ENCODE measurements at regions not wholly inside any gene's neighbourhood (a gene's known extent, or its start where the extent isn't known, plus 50 kb on each side); places are given as distances from the start of the nearest gene placed in this dataset.
A peak's percentile ranks its signal among the peaks of the same experiment; 100 is the strongest.
"Not testable (repeated sequence)": the region's sequence is repeated elsewhere in the genome, so short reads cannot be mapped to it uniquely, and the experiment has no call there.

DNA sequence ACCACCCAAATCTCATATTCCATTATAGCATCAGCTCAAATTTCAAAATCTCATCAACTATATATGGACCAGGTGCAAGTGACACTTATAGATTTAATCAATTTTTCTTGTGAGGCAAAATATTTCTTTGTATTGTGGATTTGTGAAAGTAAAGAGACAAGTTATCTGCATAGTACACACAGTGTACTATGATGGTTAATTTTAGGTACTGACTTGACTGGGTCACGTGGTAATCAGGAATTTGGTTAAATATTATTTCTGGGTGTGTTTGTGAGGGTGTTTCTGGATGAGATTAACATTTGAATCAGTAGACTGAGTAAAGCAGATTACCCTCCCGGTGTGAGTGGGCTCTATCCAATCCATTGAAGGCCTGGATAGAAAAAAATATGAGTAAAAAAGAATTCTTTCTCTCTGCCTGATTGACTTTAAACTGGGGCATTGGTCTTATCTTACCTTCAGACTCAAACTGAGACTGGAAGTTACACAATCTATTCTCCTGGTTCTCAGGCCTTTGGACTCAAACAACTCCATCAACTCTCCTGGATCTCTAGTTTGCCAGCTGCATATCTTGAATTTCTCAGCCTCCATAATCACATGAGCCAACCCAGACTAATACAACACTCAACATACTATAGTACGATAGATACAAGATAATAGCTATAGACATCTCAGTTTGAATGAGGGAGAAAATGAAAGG, 799.9 kb downstream of the NAP1L3 start:
- not testable (repeated sequence) for H3K27me3 ChIP-seq (ENCODE audit: insufficient read depth, low read length); H3K4me2 ChIP-seq (ENCODE audit: low read length); H3K23ac ChIP-seq (ENCODE audit: low read length); H2AK5ac ChIP-seq (ENCODE audit: low read length); H3K79me2 ChIP-seq (ENCODE audit: control insufficient read depth, insufficient read depth, low read length, poor library complexity); H2BK12ac ChIP-seq (ENCODE audit: low read length); H3K9me3 ChIP-seq (ENCODE audit: insufficient read depth, low read depth, low read length); H2BK5ac ChIP-seq (ENCODE audit: low read depth, low read length, poor library complexity); H3K36me3 ChIP-seq (ENCODE audit: control insufficient read depth in 1 of 2, insufficient read depth in 2 of 2, low read length in 2 of 2); H2BK120ac ChIP-seq (ENCODE audit: insufficient read depth, low read length, poor library complexity); H4K8ac ChIP-seq (ENCODE audit: low read depth, low read length); H3K4me1 ChIP-seq (ENCODE audit: control insufficient read depth in 1 of 2, insufficient read depth in 2 of 2, low read length in 2 of 2); H3K4ac ChIP-seq (ENCODE audit: low read depth, low read length); DNase-seq; H2AFZ ChIP-seq (ENCODE audit: insufficient read depth, low read length, poor library complexity); H3K4me3 ChIP-seq (ENCODE audit: low read depth, low read length); H4K12ac ChIP-seq (ENCODE audit: low read depth, low read length); H3K18ac ChIP-seq (ENCODE audit: low read length); H3K14ac ChIP-seq (ENCODE audit: low read length); H3K9ac ChIP-seq (ENCODE audit: low read length); H3K27ac ChIP-seq (ENCODE audit: low read depth, low read length); H3K79me1 ChIP-seq (ENCODE audit: low read length); H4K91ac ChIP-seq (ENCODE audit: low read depth, low read length)
- no CpG with 5 or more reads among the region's 3 CpGs for WGBS (ENCODE audit: extremely low coverage, insufficient coverage, insufficient read length)

DNA sequence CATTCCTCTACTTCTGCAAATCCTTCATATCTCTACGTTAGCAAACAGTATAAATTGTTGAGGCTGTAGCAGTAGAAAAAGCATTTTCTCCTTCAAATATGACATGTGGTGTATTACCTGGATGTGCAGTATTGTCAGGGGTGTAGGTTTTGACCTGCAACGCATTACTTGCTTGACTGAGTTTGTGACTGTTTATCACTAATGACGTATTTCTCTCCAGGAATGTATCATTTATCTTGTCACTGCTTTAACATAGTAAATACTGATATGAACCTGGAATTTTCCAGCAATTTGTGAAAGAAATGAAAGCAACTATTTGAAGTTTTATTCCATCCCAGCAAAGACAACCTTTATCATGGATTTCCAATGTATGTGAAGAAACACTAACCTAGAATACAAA, 823.4 kb downstream of the NAP1L3 start:
- not testable (repeated sequence) for H3K4ac ChIP-seq (ENCODE audit: low read depth, low read length); H2BK120ac ChIP-seq (ENCODE audit: insufficient read depth, low read length, poor library complexity); H3K9me3 ChIP-seq (ENCODE audit: insufficient read depth, low read depth, low read length); H3K36me3 ChIP-seq (ENCODE audit: control insufficient read depth in 1 of 2, insufficient read depth in 2 of 2, low read length in 2 of 2); H3K4me1 ChIP-seq (ENCODE audit: control insufficient read depth in 1 of 2, insufficient read depth in 2 of 2, low read length in 2 of 2); H2BK12ac ChIP-seq (ENCODE audit: low read length); DNase-seq; H3K23ac ChIP-seq (ENCODE audit: low read length); H2AFZ ChIP-seq (ENCODE audit: insufficient read depth, low read length, poor library complexity); H3K9ac ChIP-seq (ENCODE audit: low read length); H2BK5ac ChIP-seq (ENCODE audit: low read depth, low read length, poor library complexity); H3K79me1 ChIP-seq (ENCODE audit: low read length); H4K8ac ChIP-seq (ENCODE audit: low read depth, low read length); H3K14ac ChIP-seq (ENCODE audit: low read length); H3K27ac ChIP-seq (ENCODE audit: low read depth, low read length); H3K4me2 ChIP-seq (ENCODE audit: low read length); H3K27me3 ChIP-seq (ENCODE audit: insufficient read depth, low read length); H3K18ac ChIP-seq (ENCODE audit: low read length); H3K4me3 ChIP-seq (ENCODE audit: low read depth, low read length); H2AK5ac ChIP-seq (ENCODE audit: low read length); H4K91ac ChIP-seq (ENCODE audit: low read depth, low read length); H3K79me2 ChIP-seq (ENCODE audit: control insufficient read depth, insufficient read depth, low read length, poor library complexity); H4K12ac ChIP-seq (ENCODE audit: low read depth, low read length)
- no CpG with 5 or more reads among the region's 3 CpGs for WGBS (ENCODE audit: extremely low coverage, insufficient coverage, insufficient read length)

DNA sequence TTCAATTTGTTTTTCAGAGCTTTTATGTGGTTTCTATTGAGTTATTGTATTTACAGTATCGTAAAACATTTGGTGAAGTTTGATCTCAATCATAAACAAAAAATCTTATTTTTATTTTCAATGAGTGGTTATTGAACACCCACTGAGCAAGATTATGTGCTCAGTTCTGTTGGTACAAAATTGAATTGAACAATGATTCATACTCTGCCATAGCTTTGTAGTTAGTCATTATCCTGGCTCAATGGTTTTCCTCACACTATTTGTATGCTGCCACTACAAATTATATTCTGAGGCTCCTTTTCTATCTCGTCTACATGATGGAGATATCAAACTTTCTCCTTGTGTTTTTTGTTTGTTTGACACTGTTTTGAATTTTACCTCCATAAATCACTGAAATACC, 829.5 kb downstream of the NAP1L3 start:
- H3K27me3 ChIP-seq (ENCODE audit: insufficient read depth, low read length); H3K9me3 ChIP-seq (ENCODE audit: insufficient read depth, low read depth, low read length); H3K79me1 ChIP-seq (ENCODE audit: low read length); H3K4ac ChIP-seq (ENCODE audit: low read depth, low read length); H4K91ac ChIP-seq (ENCODE audit: low read depth, low read length); H3K79me2 ChIP-seq (ENCODE audit: control insufficient read depth, insufficient read depth, low read length, poor library complexity); H3K9ac ChIP-seq (ENCODE audit: low read length); H2AFZ ChIP-seq (ENCODE audit: insufficient read depth, low read length, poor library complexity); H2BK12ac ChIP-seq (ENCODE audit: low read length); H3K27ac ChIP-seq (ENCODE audit: low read depth, low read length); H3K4me3 ChIP-seq (ENCODE audit: low read depth, low read length); H3K36me3 ChIP-seq (ENCODE audit: control insufficient read depth in 1 of 2, insufficient read depth in 2 of 2, low read length in 2 of 2); H3K4me1 ChIP-seq (ENCODE audit: control insufficient read depth in 1 of 2, insufficient read depth in 2 of 2, low read length in 2 of 2); H2AK5ac ChIP-seq (ENCODE audit: low read length); H3K4me2 ChIP-seq (ENCODE audit: low read length); H4K8ac ChIP-seq (ENCODE audit: low read depth, low read length); H3K23ac ChIP-seq (ENCODE audit: low read length); H2BK5ac ChIP-seq (ENCODE audit: low read depth, low read length, poor library complexity); H3K18ac ChIP-seq (ENCODE audit: low read length); H3K14ac ChIP-seq (ENCODE audit: low read length); H4K12ac ChIP-seq (ENCODE audit: low read depth, low read length); H2BK120ac ChIP-seq (ENCODE audit: insufficient read depth, low read length, poor library complexity): not testable (repeated sequence)
- WGBS (ENCODE audit: extremely low coverage, insufficient coverage, insufficient read length) = no CpG with 5 or more reads among the region's 2 CpGs
- DNase-seq = peak in 1 of 2 donors; percentile 4

DNA sequence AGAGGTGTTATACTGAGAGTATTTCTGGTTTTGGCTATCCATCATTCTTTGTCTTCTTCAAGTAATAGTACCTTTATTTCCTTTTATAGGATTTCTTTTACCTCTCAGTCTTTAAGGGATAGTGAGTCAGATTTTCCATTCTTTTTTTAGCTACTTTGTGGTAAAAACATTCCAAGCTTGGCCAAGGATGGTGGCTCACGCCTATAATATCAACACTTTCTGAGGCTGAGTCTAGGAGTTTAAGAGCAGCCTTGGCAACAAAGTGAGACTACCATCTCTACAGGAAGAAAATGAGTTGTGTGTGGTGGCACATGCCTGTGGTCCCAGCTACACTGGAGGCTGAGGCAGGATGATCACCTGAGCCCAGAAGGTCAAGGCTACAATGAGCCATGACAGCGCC, 840.6 kb downstream of the NAP1L3 start:
- not testable (repeated sequence) for H2BK120ac ChIP-seq (ENCODE audit: insufficient read depth, low read length, poor library complexity); H3K4me1 ChIP-seq (ENCODE audit: control insufficient read depth in 1 of 2, insufficient read depth in 2 of 2, low read length in 2 of 2); DNase-seq; H3K4me3 ChIP-seq (ENCODE audit: low read depth, low read length); H3K4ac ChIP-seq (ENCODE audit: low read depth, low read length); H2AK5ac ChIP-seq (ENCODE audit: low read length); H3K4me2 ChIP-seq (ENCODE audit: low read length); H3K9me3 ChIP-seq (ENCODE audit: insufficient read depth, low read depth, low read length); H3K27ac ChIP-seq (ENCODE audit: low read depth, low read length); H4K91ac ChIP-seq (ENCODE audit: low read depth, low read length); H2BK5ac ChIP-seq (ENCODE audit: low read depth, low read length, poor library complexity); H3K36me3 ChIP-seq (ENCODE audit: control insufficient read depth in 1 of 2, insufficient read depth in 2 of 2, low read length in 2 of 2); H3K27me3 ChIP-seq (ENCODE audit: insufficient read depth, low read length); H3K9ac ChIP-seq (ENCODE audit: low read length); H3K79me2 ChIP-seq (ENCODE audit: control insufficient read depth, insufficient read depth, low read length, poor library complexity); H4K12ac ChIP-seq (ENCODE audit: low read depth, low read length); H2BK12ac ChIP-seq (ENCODE audit: low read length); H3K18ac ChIP-seq (ENCODE audit: low read length); H3K23ac ChIP-seq (ENCODE audit: low read length); H3K79me1 ChIP-seq (ENCODE audit: low read length); H2AFZ ChIP-seq (ENCODE audit: insufficient read depth, low read length, poor library complexity); H4K8ac ChIP-seq (ENCODE audit: low read depth, low read length); H3K14ac ChIP-seq (ENCODE audit: low read length)
- whole genome bisulfite sequencing (ENCODE audit: extremely low coverage, insufficient coverage, insufficient read length) = no CpG with 5 or more reads among the region's 2 CpGs
